HG03175 (cell line): ENCODE measurements at regions not wholly inside any gene's neighbourhood (a gene's known extent, or its start where the extent isn't known, plus 50 kb on each side); places are given as distances from the start of the nearest gene placed in this dataset.
"Not testable (repeated sequence)": the region's sequence is repeated elsewhere in the genome, so short reads cannot be mapped to it uniquely, and the experiment has no call there.

Experiments
- ATAC-seq: cut with Tn5 transposase; IDR thresholded peaks from one replicate; pipeline ENCODE4 v1.9.1; 2021; ENCODE audit warnings: mild to moderate bottlenecking, moderate library complexity; ENCODE audit not compliant: unreplicated experiment

- ATAC-seq = no peak
Observed at GRCh38 chr12:25788707-25789442, 169.6 kb upstream of the RASSF8 start.

GRCh38 chr12:25789541-25789944 lies 168.9 kb upstream of the RASSF8 start:
- no peak for ATAC-seq

DNA sequence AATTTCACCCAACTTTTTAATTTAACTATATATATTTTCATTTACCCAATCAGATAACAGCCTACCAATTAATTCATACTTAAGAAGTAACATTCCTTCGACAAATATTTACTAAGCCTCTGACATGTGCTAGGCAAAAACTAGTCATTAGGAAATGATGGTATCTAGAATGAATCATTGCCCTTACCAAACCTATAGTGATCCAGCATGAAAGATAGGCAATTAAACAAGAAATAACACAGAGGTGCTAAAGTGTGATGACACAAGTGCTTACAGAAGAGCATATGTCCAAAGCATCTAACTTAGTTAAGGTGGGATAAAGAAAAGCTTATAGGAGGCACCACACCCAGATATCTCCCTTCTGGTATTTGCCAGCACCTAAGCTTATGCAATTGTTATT lies 166.5 kb upstream of the RASSF8 start:
- ATAC-seq = no peak

DNA sequence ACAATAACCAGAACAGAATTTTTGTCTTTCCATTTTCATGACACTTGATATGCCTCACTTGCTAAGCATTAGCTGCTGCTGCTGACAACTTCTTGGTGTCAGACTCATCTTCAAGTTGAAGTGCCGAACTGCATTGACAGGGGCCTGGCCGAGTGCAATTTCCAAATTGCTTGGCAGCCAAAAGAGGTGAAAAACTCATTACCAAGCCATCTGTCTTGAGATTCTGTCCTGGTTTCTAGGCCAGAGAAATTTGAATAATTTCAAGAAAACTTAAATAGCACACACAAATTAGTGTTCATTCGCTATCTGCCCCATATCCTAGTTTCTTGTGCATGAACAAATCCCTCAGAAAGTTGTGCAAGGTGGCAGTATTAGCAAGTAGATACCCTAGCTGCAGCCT lies 165.3 kb upstream of the RASSF8 start:
- ATAC-seq = no peak

GRCh38 chr12:25794571-25794970 lies 163.9 kb upstream of the RASSF8 start:
- no peak for ATAC-seq

- no peak for ATAC-seq
Observed at GRCh38 chr12:25796523-25797000, 161.9 kb upstream of the RASSF8 start.

GRCh38 chr12:25797386-25797785 lies 161.1 kb upstream of the RASSF8 start:
- ATAC-seq = no peak

DNA sequence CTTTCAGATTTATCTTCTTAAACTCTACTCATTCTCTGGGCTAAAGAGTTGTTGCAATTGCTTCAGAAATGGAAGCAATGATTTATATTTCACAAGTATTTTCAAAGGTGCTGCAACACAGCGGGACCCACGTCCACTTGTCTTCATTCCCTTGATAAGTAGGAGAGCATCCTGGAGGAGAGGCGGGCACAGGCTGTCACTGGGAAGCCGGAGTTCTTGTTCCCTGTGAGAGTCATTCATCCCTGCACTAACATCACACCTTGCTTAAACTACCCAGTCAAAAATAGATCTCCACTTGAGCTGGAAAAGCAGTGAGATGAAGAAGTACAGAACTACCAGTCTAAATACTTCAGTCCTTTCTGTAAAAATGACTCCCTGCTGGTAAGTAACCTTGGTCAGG lies 160.5 kb upstream of the RASSF8 start:
- ATAC-seq = no peak

- ATAC-seq = no peak
Observed at GRCh38 chr12:25800101-25800500, 158.4 kb upstream of the RASSF8 start.

- no peak for ATAC-seq
Observed at GRCh38 chr12:25801734-25802133, 156.7 kb upstream of the RASSF8 start.

- no peak for ATAC-seq
Observed at GRCh38 chr12:25802143-25802542, 156.3 kb upstream of the RASSF8 start.

DNA sequence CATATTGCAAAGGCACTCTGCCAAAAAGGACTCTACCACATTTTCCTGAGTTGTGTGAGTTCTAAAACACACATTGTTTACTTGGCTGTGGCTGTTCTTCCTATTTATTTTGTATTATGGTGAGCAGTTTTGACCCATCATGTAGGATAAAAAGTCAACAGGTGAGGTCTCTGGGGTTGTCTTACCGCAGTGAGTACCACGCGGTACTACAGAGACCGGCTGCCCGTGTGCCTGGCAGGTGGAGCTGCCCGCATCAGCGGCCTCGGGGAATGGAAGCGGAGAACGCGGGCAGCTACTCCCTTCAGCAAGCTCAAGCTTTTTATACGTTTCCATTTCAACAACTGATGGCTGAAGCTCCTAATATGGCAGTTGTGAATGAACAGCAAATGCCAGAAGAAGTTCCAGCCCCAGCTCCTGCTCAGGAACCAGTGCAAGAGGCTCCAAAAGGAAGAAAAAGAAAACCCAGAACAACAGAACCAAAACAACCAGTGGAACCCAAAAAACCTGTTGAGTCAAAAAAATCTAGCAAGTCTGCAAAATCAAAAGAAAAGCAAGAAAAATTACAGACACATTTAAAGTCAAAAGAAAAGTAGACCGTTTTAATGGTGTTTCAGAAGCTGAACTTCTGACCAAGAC lies 155.3 kb upstream of the RASSF8 start:
- ATAC-seq = not testable (repeated sequence)

DNA sequence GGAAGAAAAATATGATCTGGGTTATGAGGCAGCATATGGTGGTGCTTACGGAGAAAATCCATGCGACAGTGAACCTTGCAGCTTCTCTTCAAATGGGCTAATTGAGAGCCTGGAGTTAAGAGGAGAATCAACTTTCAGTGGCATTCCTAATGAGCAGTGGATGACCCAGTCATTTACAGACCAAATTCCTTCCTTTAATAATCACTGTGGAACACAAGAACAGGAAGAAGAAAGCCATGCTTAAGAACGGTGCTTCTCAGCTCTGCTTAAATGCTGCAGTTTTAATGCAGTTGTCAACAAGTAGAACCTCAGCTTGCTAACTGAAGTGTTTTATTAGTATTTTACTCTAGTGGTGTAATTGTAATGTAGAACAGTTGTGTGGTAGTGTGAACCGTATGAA lies 154.2 kb upstream of the RASSF8 start:
- not testable (repeated sequence) for ATAC-seq

GRCh38 chr12:25806271-25806670 lies 152.2 kb upstream of the RASSF8 start:
- no peak for ATAC-seq

GRCh38 chr12:25808604-25809003 lies 149.9 kb upstream of the RASSF8 start:
- no peak for ATAC-seq

GRCh38 chr12:25810683-25811082 lies 147.8 kb upstream of the RASSF8 start:
- ATAC-seq = no peak

DNA sequence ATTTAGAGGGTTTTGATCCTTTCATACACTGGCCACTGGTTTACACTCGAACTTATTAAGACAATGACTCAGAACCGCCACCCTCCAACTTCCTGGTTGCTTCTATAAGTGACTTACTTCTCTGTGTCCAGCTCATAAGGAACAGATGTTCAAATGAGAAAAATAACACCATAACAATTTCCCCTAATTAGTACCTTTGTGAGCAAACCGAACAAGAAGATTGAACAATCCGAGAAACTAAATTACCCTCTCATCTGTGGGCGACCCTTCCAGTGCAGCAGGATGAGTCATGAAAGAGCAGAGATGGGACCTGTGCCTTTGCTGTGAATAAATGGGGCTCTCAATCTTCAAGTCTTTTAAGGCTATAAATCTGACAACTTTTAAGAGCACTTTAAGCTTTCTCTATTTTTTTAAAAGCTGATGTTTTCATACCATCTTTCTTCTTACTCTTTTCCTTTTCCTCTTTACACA lies 146.8 kb upstream of the RASSF8 start:
- ATAC-seq = no peak

DNA sequence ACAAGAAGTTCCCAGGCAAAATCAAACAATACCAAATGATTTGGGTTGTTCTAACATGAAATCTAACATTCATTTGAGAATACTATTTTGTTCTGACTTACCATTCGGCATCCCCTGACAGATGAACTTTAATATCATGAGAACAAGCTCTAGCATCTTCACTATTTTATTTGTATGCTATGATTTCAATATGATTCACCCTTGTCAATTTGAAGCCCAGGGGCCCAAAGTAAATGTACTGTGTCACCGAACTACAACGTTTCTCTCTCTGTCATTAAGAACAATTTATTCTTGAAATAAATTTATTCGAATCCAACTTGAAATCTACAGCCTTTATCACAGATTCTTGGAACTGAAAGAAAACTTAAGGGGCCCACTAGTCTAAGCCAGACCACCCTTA lies 146.2 kb upstream of the RASSF8 start:
- ATAC-seq = no peak

- no peak for ATAC-seq
Observed at GRCh38 chr12:25813843-25814242, 144.6 kb upstream of the RASSF8 start.

DNA sequence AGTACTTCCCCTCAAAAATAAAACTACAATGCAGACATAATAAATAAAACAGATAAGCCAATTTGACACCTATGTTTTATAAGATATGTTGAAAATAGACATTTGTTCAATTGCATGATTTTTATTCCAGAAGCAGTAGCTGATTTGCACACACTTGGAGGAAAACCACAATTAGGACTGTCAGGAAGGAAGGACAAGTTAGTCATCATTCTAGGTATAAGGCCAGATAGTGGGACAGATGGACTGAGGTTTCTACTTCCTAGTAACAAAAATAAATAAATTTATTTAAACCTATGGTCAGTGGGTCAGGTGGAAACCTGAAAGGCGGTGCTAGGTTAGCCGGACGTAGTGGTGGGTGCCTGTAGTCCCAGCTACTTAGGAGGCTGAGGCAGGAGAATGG lies 141.8 kb upstream of the RASSF8 start:
- ATAC-seq = no peak

- ATAC-seq = no peak
Observed at GRCh38 chr12:25817166-25817565, 141.3 kb upstream of the RASSF8 start.

GRCh38 chr12:25818596-25819390 lies 139.7 kb upstream of the RASSF8 start:
- no peak for ATAC-seq
